ENCODE measurements at regions not wholly inside any gene's neighbourhood (a gene's known extent, or its start where the extent isn't known, plus 50 kb on each side); places are given as distances from the start of the nearest gene placed in this dataset.

DNA sequence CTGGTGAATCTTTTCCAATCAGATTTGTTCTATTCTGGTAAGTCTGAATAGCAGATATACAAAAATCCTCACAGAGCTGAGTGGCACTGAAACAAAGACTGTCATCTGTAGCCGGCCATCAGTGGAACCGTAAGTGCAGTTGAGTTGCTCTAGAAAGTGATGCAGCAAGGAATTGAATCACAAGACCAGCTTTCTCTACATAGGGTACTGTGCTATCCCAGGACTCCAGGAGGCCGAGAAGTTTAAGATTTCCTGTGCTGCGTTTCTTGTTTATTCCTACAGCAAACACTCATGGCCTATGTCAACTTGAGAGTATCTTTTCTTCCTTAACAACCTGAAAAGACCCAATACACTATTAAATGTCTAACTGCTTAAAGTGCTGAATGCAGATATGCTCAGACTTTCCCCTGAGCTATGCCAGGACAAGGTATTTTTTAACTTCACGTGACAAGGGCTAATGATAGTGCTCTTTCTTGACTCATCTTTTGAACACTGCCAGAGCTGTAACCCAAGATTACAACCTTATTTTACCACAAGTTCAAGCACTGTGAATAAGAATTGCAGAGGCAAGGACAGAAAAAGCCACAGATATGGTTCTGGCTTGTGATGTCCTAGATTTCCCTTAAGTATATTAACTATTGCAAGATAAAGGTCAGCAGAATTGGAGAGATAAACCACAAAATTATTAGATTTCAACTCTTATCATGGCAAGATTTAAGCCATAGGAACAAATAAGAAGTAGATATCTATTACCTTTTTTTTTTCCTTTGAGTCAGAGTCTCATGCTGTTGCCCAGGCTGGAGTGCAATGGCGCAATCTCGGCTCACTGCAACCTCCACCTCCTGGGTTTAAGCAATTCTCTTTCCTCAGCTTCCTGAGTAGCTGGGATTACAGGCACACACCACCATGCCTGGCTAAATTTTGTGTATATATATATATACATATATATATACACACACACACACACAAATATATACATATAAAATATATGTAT, 71.6 kb downstream of the GJA1 start:
- TF ChIP-seq, protein P1, sequence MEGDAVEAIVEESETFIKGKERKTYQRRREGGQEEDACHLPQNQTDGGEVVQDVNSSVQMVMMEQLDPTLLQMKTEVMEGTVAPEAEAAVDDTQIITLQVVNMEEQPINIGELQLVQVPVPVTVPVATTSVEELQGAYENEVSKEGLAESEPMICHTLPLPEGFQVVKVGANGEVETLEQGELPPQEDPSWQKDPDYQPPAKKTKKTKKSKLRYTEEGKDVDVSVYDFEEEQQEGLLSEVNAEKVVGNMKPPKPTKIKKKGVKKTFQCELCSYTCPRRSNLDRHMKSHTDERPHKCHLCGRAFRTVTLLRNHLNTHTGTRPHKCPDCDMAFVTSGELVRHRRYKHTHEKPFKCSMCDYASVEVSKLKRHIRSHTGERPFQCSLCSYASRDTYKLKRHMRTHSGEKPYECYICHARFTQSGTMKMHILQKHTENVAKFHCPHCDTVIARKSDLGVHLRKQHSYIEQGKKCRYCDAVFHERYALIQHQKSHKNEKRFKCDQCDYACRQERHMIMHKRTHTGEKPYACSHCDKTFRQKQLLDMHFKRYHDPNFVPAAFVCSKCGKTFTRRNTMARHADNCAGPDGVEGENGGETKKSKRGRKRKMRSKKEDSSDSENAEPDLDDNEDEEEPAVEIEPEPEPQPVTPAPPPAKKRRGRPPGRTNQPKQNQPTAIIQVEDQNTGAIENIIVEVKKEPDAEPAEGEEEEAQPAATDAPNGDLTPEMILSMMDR (IDR thresholded peaks at IDR 0.05), result no peak
- TF ChIP-seq EZH2 (IDR thresholded peaks at IDR 0.05) (no peak), EZH2phosphoT487 (IDR thresholded peaks at IDR 0.05) (no peak)

Measured in neural progenitor cell (in vitro differentiated cells).